HG02973 (cell line): ENCODE measurements at regions not wholly inside any gene's neighbourhood (a gene's known extent, or its start where the extent isn't known, plus 50 kb on each side); places are given as distances from the start of the nearest gene placed in this dataset.

Experiments
- ATAC-seq: cut with Tn5 transposase; IDR thresholded peaks from one replicate; pipeline ENCODE4 v1.9.1; 2021; ENCODE audit warnings: moderate library complexity; ENCODE audit not compliant: unreplicated experiment

GRCh38 chr1:108082738-108083562, 117.2 kb downstream of the SLC25A24 start:
- no peak for ATAC-seq

GRCh38 chr1:108082001-108082400, 117.0 kb upstream of the VAV3 start:
- ATAC-seq: no peak

GRCh38 chr1:108080448-108080847, 115.5 kb upstream of the VAV3 start:
- ATAC-seq: no peak

- no peak for ATAC-seq
These were observed 114.6 kb upstream of the VAV3 start for GRCh38 chr1:108079440-108080025.

- no peak for ATAC-seq
These were observed 113.0 kb upstream of the VAV3 start for GRCh38 chr1:108077991-108078390.

GRCh38 chr1:108075055-108075454, 110.1 kb upstream of the VAV3 start:
- no peak for ATAC-seq

GRCh38 chr1:108072776-108073175, 107.8 kb upstream of the VAV3 start:
- ATAC-seq: no peak

- ATAC-seq: no peak
These were observed 107.2 kb upstream of the VAV3 start for GRCh38 chr1:108072212-108072611.

GRCh38 chr1:108071601-108072000, 106.6 kb upstream of the VAV3 start:
- ATAC-seq: peak; percentile 65

- no peak for ATAC-seq
These were observed 105.7 kb upstream of the VAV3 start for GRCh38 chr1:108070662-108071061.

- no peak for ATAC-seq
These were observed 103.0 kb upstream of the VAV3 start for GRCh38 chr1:108067884-108068540.

- ATAC-seq: no peak
These were observed 101.8 kb upstream of the VAV3 start for GRCh38 chr1:108066808-108067207.

GRCh38 chr1:108064255-108064654, 99.3 kb upstream of the VAV3 start:
- ATAC-seq: no peak

GRCh38 chr1:108063703-108064102, 98.7 kb upstream of the VAV3 start:
- ATAC-seq: no peak

- ATAC-seq: no peak
These were observed 95.0 kb upstream of the VAV3 start for GRCh38 chr1:108059945-108060344.

- ATAC-seq: no peak
These were observed 92.6 kb upstream of the VAV3 start for GRCh38 chr1:108057541-108057940.

GRCh38 chr1:108056436-108056990, 91.5 kb upstream of the VAV3 start:
- ATAC-seq: no peak

GRCh38 chr1:108055387-108055786, 90.4 kb upstream of the VAV3 start:
- no peak for ATAC-seq

- ATAC-seq: no peak
These were observed 89.4 kb upstream of the VAV3 start for GRCh38 chr1:108054396-108054795.

GRCh38 chr1:108053270-108054013, 88.5 kb upstream of the VAV3 start:
- ATAC-seq: no peak
